Endothelial cell of umbilical vein (primary cell): ENCODE measurements at regions not wholly inside any gene's neighbourhood (a gene's known extent, or its start where the extent isn't known, plus 50 kb on each side); places are given as distances from the start of the nearest gene placed in this dataset.

Experiments used
- EZH2 ChIP-seq: IDR thresholded peaks from 2 replicates; pipeline ENCODE4 v1.6.1; 2012; ENCODE audit warnings: borderline replicate concordance, low read depth, mild to moderate bottlenecking, moderate library complexity, low read length, inconsistent platforms; ENCODE audit not compliant: severe bottlenecking
- FOS ChIP-seq: IDR thresholded peaks from 2 replicates; pipeline ENCODE4 v1.6.1; 2011; ENCODE audit warnings: mild to moderate bottlenecking, low read length, moderate library complexity, borderline replicate concordance; ENCODE audit not compliant: insufficient read depth
- JUN ChIP-seq: IDR thresholded peaks from 2 replicates; pipeline ENCODE4 v1.6.1; 2011; ENCODE audit warnings: borderline replicate concordance, low read depth; ENCODE audit not compliant: insufficient read length, insufficient read depth
- MYC ChIP-seq: IDR thresholded peaks from one replicate; pipeline ENCODE4 v1.6.1; 2011; ENCODE audit warnings: mild to moderate bottlenecking, low read depth, low read length
- POLR2A ChIP-seq: IDR thresholded peaks from 2 replicates; pipeline ENCODE4 v1.6.1; 2012; ENCODE audit warnings: low read depth, mild to moderate bottlenecking, control low read depth, low read length
- POLR2AphosphoS5 ChIP-seq: IDR thresholded peaks from 2 replicates; pipeline ENCODE4 v1.6.1; 2012; ENCODE audit warnings: low read depth, mild to moderate bottlenecking, control low read depth, low read length, moderate library complexity; ENCODE audit not compliant: insufficient read depth
- TF ChIP-seq, protein P1 (sequence below), 2 donors: IDR thresholded peaks; 1 replicate in 1 of 2; 2 replicates in 1 of 2; pipeline ENCODE4 v1.5.1; 2011; ENCODE audit warnings: low read length in 2 of 2, mild to moderate bottlenecking in 2 of 2, moderate library complexity in 2 of 2, control low read depth in 1 of 2, inconsistent platforms in 1 of 2, low read depth in 1 of 2; ENCODE audit not compliant: insufficient read depth in 1 of 2; ENCODE audit errors: extremely low read depth in 1 of 2
- TF ChIP-seq, protein P2 (sequence below): IDR thresholded peaks from 2 replicates; pipeline ENCODE4 v1.6.1; 2011; ENCODE audit not compliant: insufficient read depth, insufficient read length

DNA sequence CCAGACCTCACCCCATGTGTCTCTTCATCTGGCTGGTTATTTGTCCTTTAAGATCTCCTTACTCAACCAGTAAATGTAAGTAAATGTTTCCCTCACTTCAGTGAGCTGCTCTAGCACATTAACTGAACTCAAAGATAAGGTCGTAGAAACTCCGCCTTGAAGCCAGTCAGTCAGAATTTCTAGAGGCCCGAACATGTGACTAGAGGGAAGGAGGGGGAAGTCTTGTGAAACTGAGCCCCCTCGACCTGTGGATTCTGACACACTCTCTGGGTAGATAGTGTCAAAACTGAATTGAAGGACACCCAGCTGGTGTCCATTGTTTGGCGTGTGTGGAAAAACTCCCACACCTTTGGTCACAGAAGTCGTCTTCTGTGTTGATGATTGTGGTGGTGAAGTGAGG, 933.9 kb downstream of the ADGRL3 start:
- TF ChIP-seq, protein P1, sequence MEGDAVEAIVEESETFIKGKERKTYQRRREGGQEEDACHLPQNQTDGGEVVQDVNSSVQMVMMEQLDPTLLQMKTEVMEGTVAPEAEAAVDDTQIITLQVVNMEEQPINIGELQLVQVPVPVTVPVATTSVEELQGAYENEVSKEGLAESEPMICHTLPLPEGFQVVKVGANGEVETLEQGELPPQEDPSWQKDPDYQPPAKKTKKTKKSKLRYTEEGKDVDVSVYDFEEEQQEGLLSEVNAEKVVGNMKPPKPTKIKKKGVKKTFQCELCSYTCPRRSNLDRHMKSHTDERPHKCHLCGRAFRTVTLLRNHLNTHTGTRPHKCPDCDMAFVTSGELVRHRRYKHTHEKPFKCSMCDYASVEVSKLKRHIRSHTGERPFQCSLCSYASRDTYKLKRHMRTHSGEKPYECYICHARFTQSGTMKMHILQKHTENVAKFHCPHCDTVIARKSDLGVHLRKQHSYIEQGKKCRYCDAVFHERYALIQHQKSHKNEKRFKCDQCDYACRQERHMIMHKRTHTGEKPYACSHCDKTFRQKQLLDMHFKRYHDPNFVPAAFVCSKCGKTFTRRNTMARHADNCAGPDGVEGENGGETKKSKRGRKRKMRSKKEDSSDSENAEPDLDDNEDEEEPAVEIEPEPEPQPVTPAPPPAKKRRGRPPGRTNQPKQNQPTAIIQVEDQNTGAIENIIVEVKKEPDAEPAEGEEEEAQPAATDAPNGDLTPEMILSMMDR (IDR thresholded peaks at IDR 0.05; ENCODE audit: extremely low read depth in 1 of 2, insufficient read depth in 1 of 2, low read depth in 1 of 2, low read length in 2 of 2), result no peak
- TF ChIP-seq, protein P2, sequence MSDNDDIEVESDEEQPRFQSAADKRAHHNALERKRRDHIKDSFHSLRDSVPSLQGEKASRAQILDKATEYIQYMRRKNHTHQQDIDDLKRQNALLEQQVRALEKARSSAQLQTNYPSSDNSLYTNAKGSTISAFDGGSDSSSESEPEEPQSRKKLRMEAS, result no peak
- TF ChIP-seq POLR2AphosphoS5 (no peak), MYC (no peak), EZH2 (no peak), POLR2A (no peak), JUN (no peak), FOS (no peak)
